ENCODE measurements at regions not wholly inside any gene's neighbourhood (a gene's known extent, or its start where the extent isn't known, plus 50 kb on each side); places are given as distances from the start of the nearest gene placed in this dataset.

DNA sequence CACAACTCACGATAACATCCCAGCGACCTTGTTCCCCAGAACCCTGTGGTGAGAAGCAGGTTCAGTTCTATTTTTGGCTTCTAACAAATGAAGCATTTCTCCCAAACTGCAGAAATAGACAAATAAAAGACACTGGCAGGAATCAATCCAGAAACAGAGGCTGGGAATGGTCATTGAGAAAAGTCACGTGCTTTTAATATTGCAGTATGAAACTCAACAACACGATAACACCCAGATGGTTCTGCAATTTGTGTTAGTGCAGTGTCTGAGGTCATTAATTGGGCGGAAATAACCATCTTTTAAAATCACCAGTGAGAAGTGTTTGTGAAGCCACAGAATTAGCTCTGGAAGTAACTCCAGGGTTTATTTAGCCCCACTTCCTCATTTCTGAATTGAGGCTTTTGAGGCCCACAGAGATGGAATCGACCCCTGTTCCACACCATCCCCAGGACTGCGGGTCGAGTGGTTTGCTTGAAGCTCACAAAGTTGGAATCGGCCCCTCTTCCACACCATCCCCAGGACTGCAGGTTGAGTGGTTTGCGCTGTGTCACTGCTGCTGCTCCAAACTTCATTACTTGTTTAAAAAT, 164.7 kb upstream of the IRX4 start:
- TF ChIP-seq POLR2AphosphoS5 (IDR thresholded peaks at IDR 0.05) (no peak), CTCF (IDR thresholded peaks at IDR 0.05) (no peak)

Measured in suprapubic skin (tissue), 3 donors.